NB4 (cell line): ENCODE measurements at regions not wholly inside any gene's neighbourhood (a gene's known extent, or its start where the extent isn't known, plus 50 kb on each side); places are given as distances from the start of the nearest gene placed in this dataset.

Source experiments
- DNase-seq: peaks from one replicate; pipeline ENCODE4 v3.0.0; 2010; ENCODE audit warnings: low read depth
- H3K4me3 ChIP-seq: one replicate; pipeline ENCODE4 v1.5.1; 2011; ENCODE audit warnings: mild to moderate bottlenecking, low read depth, low read length, moderate library complexity
- CTCF ChIP-seq: IDR thresholded peaks from one replicate; pipeline ENCODE4 v1.5.1; 2012; ENCODE audit warnings: low read depth, low read length
- MYC ChIP-seq: IDR thresholded peaks from 2 replicates; pipeline ENCODE4 v1.6.1; 2011; ENCODE audit warnings: low read depth, low read length
- POLR2A ChIP-seq: IDR thresholded peaks from 2 replicates; pipeline ENCODE4 v1.6.1; 2011; ENCODE audit warnings: mild to moderate bottlenecking; ENCODE audit not compliant: insufficient read length; ENCODE audit errors: extremely low read depth
- TF ChIP-seq, protein P1 (sequence below): IDR thresholded peaks from 2 replicates; pipeline ENCODE4 v1.6.1; 2011; ENCODE audit warnings: low read depth, low read length

GRCh38 chr10:78901694-78902093, 167.1 kb upstream of the ZMIZ1 start:
- H3K4me3 ChIP-seq: no peak overlapping the region
- DNase-seq: no peak
- TF ChIP-seq, protein P1, sequence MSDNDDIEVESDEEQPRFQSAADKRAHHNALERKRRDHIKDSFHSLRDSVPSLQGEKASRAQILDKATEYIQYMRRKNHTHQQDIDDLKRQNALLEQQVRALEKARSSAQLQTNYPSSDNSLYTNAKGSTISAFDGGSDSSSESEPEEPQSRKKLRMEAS: no peak
- TF ChIP-seq CTCF (no peak), MYC (no peak), POLR2A (no peak)

DNA sequence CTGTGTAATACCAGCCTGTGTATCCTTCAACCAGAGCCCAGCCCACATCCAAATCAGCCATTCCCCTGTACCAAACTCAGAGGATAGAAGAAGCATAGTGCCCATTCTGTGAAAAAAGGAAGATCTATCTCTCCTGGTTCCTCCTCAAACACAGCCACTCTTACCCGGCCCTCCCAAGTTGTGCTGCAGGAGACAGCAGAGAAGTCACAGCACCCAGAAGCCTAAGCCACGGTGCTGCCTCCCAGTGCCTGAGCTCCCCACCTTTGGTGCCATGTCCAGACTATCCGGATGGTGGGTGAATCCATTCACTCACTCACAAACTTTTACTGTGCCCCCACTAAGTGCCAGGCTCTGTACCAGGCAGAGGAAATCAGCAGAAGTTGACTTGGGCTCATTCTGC, 166.0 kb upstream of the ZMIZ1 start:
- no peak overlapping the region for H3K4me3 ChIP-seq
- DNase-seq: no peak
- TF ChIP-seq, protein P1: no peak
- TF ChIP-seq MYC: no peak
- no peak for TF ChIP-seq CTCF
- no peak for TF ChIP-seq POLR2A

DNA sequence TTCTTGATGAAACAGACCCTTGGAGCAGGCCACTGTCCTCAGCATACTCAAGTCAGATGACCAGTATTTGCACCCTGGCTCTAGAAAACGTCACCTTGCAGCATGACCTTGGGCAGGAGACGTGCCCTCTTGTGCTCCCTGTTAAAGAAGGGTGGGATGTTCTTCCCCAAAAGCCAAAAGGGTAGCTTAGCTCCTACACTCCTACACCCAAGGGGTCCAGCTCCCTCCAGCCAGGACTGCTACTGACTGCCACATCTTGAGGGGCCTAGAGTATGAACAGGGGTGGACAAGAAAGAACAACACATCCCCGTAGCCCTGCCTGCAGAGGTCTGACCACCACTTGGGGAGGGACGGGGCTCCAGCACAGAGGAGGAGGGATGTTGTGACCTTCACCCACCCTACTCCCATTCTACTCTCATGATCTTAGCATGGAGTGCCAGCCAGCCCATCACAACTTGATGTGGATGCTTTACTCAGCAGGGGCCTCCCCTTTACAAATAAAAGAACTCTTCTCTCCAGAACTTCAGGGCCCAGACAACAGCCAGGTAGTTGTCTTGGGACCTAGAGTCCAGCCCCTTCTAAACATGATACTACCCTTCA, 165.3 kb upstream of the ZMIZ1 start:
- no peak for DNase-seq
- TF ChIP-seq, protein P1: no peak
- TF ChIP-seq POLR2A (no peak), CTCF (no peak), MYC (no peak)
- no peak overlapping the region for H3K4me3 ChIP-seq

- DNase-seq: no peak
- no peak overlapping the region for H3K4me3 ChIP-seq
- TF ChIP-seq CTCF (no peak), POLR2A (no peak), MYC (no peak)
- TF ChIP-seq, protein P1: no peak
Observed at GRCh38 chr10:78904196-78904595, 164.6 kb upstream of the ZMIZ1 start.

GRCh38 chr10:78905015-78905956, 163.5 kb upstream of the ZMIZ1 start:
- H3K4me3 ChIP-seq: no peak overlapping the region
- TF ChIP-seq MYC (no peak), POLR2A (no peak), CTCF (no peak)
- TF ChIP-seq, protein P1: no peak
- no peak for DNase-seq
